Liver (tissue), 8 donors: ENCODE measurements at regions not wholly inside any gene's neighbourhood (a gene's known extent, or its start where the extent isn't known, plus 50 kb on each side); places are given as distances from the start of the nearest gene placed in this dataset.

ENCODE experiments used
- DNase-seq: peaks from one replicate; pipeline ENCODE4 v3.0.0-alpha.2; 2017; ENCODE audit warnings: low spot score
- H3K27ac ChIP-seq, 2 donors: one replicate each; pipeline ENCODE4 v1.7.0; 2013; ENCODE audit warnings: inconsistent platforms in 2 of 2, low read length in 2 of 2, control low read depth in 1 of 2, low read depth in 1 of 2, mild to moderate bottlenecking in 1 of 2
- H3K27me3 ChIP-seq, 4 donors: one replicate each; pipeline versions ENCODE4 v1.6.1 to v1.7.0; 2013; ENCODE audit warnings: low read length in 3 of 4, inconsistent platforms in 1 of 4, mild to moderate bottlenecking in 1 of 4, moderate library complexity in 1 of 4; ENCODE audit not compliant: control insufficient read depth in 4 of 4, insufficient read depth in 4 of 4
- H3K36me3 ChIP-seq, 4 donors: one replicate each; pipeline versions ENCODE4 v1.6.1 to v1.7.0; 2013; ENCODE audit warnings: low read length in 3 of 4, mild to moderate bottlenecking in 3 of 4, low read depth in 1 of 4, moderate library complexity in 1 of 4; ENCODE audit not compliant: control insufficient read depth in 4 of 4, insufficient read depth in 3 of 4
- H3K4me1 ChIP-seq, 4 donors: one replicate each; pipeline versions ENCODE4 v1.6.1 to v1.7.0; 2013; ENCODE audit warnings: low read length in 3 of 4, mild to moderate bottlenecking in 3 of 4, moderate library complexity in 1 of 4; ENCODE audit not compliant: control insufficient read depth in 4 of 4, insufficient read depth in 4 of 4
- H3K4me3 ChIP-seq, 3 donors: one replicate each; pipeline versions ENCODE4 v1.6.1 to v1.7.0; 2013; ENCODE audit warnings: low read length in 3 of 3, control low read depth in 1 of 3, low read depth in 1 of 3, mild to moderate bottlenecking in 1 of 3
- H3K9ac ChIP-seq, 2 donors: one replicate each; pipeline ENCODE4 v1.7.0; 2013; ENCODE audit warnings: low read length in 2 of 2, mild to moderate bottlenecking in 2 of 2, moderate library complexity in 2 of 2, control low read depth in 1 of 2, low read depth in 1 of 2
- H3K9me3 ChIP-seq, 4 donors: one replicate each; pipeline versions ENCODE4 v1.6.1 to v1.7.0; 2013; ENCODE audit warnings: low read length in 3 of 4; ENCODE audit not compliant: control insufficient read depth in 4 of 4
- EGR1 ChIP-seq, 2 donors: IDR thresholded peaks; 2 replicates each; pipeline ENCODE4 v1.6.1; 2016 to 2018; ENCODE audit warnings: antibody characterized with exemption in 2 of 2, low read depth in 2 of 2
- FOXA1 ChIP-seq: IDR thresholded peaks from 2 replicates; pipeline ENCODE4 v1.6.1; 2016; ENCODE audit warnings: antibody characterized with exemption
- HNF4A ChIP-seq, 2 donors: conservative IDR thresholded peaks; 2 replicates each; pipeline ENCODE4 v1.6.1; 2016; ENCODE audit warnings: antibody characterized with exemption in 2 of 2, mild to moderate bottlenecking in 2 of 2
- JUND ChIP-seq, 2 donors: IDR thresholded peaks; 2 replicates each; pipeline ENCODE4 v1.6.1; 2016; ENCODE audit warnings: antibody characterized with exemption in 2 of 2
- NR2F2 ChIP-seq: IDR thresholded peaks from 2 replicates; pipeline ENCODE4 v1.6.1; 2016; ENCODE audit warnings: antibody characterized with exemption
- RAD21 ChIP-seq, 2 donors: IDR thresholded peaks; 2 replicates each; pipeline ENCODE4 v1.6.1; 2016; ENCODE audit warnings: antibody characterized with exemption in 2 of 2, mild to moderate bottlenecking in 2 of 2
- RXRA ChIP-seq, 2 donors: IDR thresholded peaks; 2 replicates each; pipeline ENCODE4 v1.6.1; 2017 to 2018; ENCODE audit warnings: antibody characterized with exemption in 2 of 2, mild to moderate bottlenecking in 1 of 2
- SP1 ChIP-seq: IDR thresholded peaks from 2 replicates; pipeline ENCODE4 v1.6.1; 2018; ENCODE audit warnings: antibody characterized with exemption, mild to moderate bottlenecking
- YY1 ChIP-seq: IDR thresholded peaks from 2 replicates; pipeline ENCODE4 v1.6.1; 2016; ENCODE audit warnings: antibody characterized with exemption, mild to moderate bottlenecking
- WGBS: extraction: QIAGEN DNeasy Blood & Tissue Kit; methylation state at CpG from one replicate; pipeline ENCODE4 v1.1.7; 2013; 5-methylcytosine and 5-hydroxymethylcytosine counted together
- TF ChIP-seq, protein P1 (sequence below): IDR thresholded peaks from 2 replicates; pipeline ENCODE4 v1.6.1; 2016; ENCODE audit warnings: antibody characterized with exemption
- TF ChIP-seq, protein P2 (sequence below): IDR thresholded peaks from 2 replicates; pipeline ENCODE4 v1.6.1; 2016; ENCODE audit warnings: antibody characterized with exemption
- TF ChIP-seq, protein P3 (sequence below): fragments of 150-350 bp; IDR thresholded peaks from 2 replicates; pipeline ENCODE4 v1.5.1; 2017; ENCODE audit warnings: improper control_type of control experiment, low read depth, low read length; ENCODE audit not compliant: missing input control
- donor health status: healthy.
- donor health status: healthy.
- donor health status: healthy.
- donor health status: healthy.
- donor health status: healthy.

DNA sequence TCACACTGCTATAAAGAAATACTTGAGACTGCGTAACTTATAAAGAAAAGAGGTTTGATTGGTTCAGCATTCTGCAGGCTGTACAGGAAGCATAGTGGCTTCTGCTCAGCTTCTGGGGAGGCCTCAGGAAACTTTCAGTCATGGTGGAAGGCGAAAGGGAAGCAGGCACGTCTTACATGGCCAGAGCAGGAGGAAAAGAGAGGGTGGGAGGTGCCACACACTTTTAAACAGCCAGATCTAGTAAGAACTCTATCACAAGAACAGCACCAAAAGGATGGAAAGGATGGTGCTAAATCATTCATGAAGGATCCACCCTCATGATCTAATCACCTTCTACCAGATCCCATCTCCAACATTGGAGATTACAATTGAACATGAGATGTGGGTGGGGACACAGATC lies 145.5 kb upstream of the OSR1 start:
- Histone ChIP-seq H3K27ac (no peak overlapping the region), H3K4me3 (no peak overlapping the region), H3K4me1 (peaks cover 0 to 19% (median 8%) of the 10 kb centered on the region in 4 donors), H3K9me3 (no peaks in the 10 kb centered on the region), H3K36me3 (no peaks in the 10 kb centered on the region), H3K9ac (no peak overlapping the region), H3K27me3 (no peaks in the 10 kb centered on the region)
- WGBS, result 94% methylated on average over 3 of the region's 3 CpGs
- DNase-seq, result no peak
- TF ChIP-seq RAD21 (IDR thresholded peaks at IDR 0.05), result no peak
- TF ChIP-seq, protein P1, sequence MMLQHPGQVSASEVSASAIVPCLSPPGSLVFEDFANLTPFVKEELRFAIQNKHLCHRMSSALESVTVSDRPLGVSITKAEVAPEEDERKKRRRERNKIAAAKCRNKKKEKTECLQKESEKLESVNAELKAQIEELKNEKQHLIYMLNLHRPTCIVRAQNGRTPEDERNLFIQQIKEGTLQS, result no peak
- no peak for TF ChIP-seq SP1
- no peak for TF ChIP-seq EGR1 (IDR thresholded peaks at IDR 0.05; ENCODE audit: low read depth in 2 of 2)

DNA sequence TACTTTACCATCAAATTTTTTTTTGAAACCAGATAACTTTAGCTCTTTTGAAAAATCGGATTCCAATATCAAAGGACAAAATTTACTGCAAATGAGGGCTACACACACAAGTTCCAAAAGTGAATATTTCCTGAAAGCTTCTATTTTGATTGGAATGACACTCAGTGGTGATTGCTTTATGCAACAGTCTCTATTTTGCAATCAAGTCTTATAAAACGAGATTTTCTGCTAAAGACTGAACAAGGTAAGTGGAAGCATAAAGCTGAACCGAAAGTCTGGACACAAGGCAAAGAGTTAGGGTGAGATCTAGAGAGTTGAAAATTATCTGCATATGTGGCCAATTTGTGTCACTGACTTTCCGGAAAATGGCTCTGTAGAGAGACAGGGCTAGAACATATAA lies 145.0 kb upstream of the OSR1 start:
- no peak overlapping the region for H3K4me3 ChIP-seq
- H3K9me3 ChIP-seq, result no peaks in the 10 kb centered on the region
- H3K27me3 ChIP-seq, result no peaks in the 10 kb centered on the region
- no peak for TF ChIP-seq EGR1 (IDR thresholded peaks at IDR 0.05; ENCODE audit: low read depth in 2 of 2)
- TF ChIP-seq HNF4A (conservative IDR thresholded peaks at IDR 0.05), result peak in 1 of 2 donors; percentile 17
- peak in 1 of 2 donors; percentile 11 for TF ChIP-seq RAD21 (IDR thresholded peaks at IDR 0.05)
- peak in 1 of 2 donors; percentile 7 for TF ChIP-seq RXRA (IDR thresholded peaks at IDR 0.05)
- TF ChIP-seq, protein P2, sequence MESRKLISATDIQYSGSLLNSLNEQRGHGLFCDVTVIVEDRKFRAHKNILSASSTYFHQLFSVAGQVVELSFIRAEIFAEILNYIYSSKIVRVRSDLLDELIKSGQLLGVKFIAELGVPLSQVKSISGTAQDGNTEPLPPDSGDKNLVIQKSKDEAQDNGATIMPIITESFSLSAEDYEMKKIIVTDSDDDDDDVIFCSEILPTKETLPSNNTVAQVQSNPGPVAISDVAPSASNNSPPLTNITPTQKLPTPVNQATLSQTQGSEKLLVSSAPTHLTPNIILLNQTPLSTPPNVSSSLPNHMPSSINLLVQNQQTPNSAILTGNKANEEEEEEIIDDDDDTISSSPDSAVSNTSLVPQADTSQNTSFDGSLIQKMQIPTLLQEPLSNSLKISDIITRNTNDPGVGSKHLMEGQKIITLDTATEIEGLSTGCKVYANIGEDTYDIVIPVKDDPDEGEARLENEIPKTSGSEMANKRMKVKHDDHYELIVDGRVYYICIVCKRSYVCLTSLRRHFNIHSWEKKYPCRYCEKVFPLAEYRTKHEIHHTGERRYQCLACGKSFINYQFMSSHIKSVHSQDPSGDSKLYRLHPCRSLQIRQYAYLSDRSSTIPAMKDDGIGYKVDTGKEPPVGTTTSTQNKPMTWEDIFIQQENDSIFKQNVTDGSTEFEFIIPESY, result no peak
- no peak for TF ChIP-seq NR2F2
- 56% methylated on average over 4 of the region's 4 CpGs for WGBS
- no peak overlapping the region for H3K9ac ChIP-seq
- no peaks in the 10 kb centered on the region for H3K36me3 ChIP-seq
- no peak overlapping the region for H3K27ac ChIP-seq
- peaks cover 0 to 19% (median 8%) of the 10 kb centered on the region in 4 donors for H3K4me1 ChIP-seq
- DNase-seq, result no peak

DNA sequence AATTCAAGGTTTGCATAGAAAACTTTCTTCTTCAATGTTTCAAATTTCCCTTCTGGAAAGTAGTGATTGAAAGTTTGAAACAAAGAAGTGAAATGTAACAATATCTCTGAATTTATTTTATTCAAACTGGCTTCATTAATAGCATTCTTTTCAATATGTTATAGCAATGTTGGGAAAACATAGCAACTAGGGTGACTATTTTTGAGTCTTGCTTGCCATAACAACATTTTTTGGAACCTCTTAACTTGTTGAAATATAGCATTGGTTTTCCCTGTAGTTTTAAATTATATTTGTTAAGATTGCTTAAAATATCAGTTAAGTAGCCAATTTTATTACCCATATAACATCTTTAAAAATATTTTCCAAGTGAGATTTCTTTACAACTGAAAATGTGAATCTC lies 141.7 kb upstream of the OSR1 start:
- Histone ChIP-seq H3K4me1 (peaks cover 0 to 9% (median 5%) of the 10 kb centered on the region in 4 donors), H3K9me3 (no peaks in the 10 kb centered on the region), H3K9ac (no peak overlapping the region), H3K4me3 (no peak overlapping the region), H3K36me3 (no peaks in the 10 kb centered on the region), H3K27me3 (no peaks in the 10 kb centered on the region), H3K27ac (no peak overlapping the region)
- TF ChIP-seq, protein P2, result no peak
- no peak for TF ChIP-seq FOXA1
- no peak for TF ChIP-seq JUND (IDR thresholded peaks at IDR 0.05)
- TF ChIP-seq YY1, result no peak
- TF ChIP-seq, protein P3, sequence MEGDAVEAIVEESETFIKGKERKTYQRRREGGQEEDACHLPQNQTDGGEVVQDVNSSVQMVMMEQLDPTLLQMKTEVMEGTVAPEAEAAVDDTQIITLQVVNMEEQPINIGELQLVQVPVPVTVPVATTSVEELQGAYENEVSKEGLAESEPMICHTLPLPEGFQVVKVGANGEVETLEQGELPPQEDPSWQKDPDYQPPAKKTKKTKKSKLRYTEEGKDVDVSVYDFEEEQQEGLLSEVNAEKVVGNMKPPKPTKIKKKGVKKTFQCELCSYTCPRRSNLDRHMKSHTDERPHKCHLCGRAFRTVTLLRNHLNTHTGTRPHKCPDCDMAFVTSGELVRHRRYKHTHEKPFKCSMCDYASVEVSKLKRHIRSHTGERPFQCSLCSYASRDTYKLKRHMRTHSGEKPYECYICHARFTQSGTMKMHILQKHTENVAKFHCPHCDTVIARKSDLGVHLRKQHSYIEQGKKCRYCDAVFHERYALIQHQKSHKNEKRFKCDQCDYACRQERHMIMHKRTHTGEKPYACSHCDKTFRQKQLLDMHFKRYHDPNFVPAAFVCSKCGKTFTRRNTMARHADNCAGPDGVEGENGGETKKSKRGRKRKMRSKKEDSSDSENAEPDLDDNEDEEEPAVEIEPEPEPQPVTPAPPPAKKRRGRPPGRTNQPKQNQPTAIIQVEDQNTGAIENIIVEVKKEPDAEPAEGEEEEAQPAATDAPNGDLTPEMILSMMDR, result no peak
- TF ChIP-seq, protein P1, result no peak
- no peak for DNase-seq
